Lower lobe of right lung (tissue), 2 donors: ENCODE measurements at regions not wholly inside any gene's neighbourhood (a gene's known extent, or its start where the extent isn't known, plus 50 kb on each side); places are given as distances from the start of the nearest gene placed in this dataset.

Source experiments
- ATAC-seq, 2 donors: fragments of 200-7000 bp; cut with Tn5 transposase; one replicate each; pipeline ENCODE4 v1.9.1; 2020 to 2022; ENCODE audit warnings: mild to moderate bottlenecking in 2 of 2, moderate library complexity in 2 of 2
- DNase-seq: peaks from one replicate; pipeline ENCODE4 v3.0.0-alpha.2; 2020
- H3K27ac ChIP-seq: fragments of 200-600 bp; one replicate; pipeline ENCODE4 v1.8.0; 2022
- H3K27me3 ChIP-seq: fragments of 200-600 bp; one replicate; pipeline ENCODE4 v1.8.0; 2022; ENCODE audit warnings: low read depth
- H3K36me3 ChIP-seq: fragments of 200-600 bp; one replicate; pipeline ENCODE4 v1.8.0; 2022; ENCODE audit warnings: mild to moderate bottlenecking
- H3K4me1 ChIP-seq: fragments of 200-600 bp; one replicate; pipeline ENCODE4 v1.8.0; 2022
- H3K4me3 ChIP-seq: fragments of 200-600 bp; one replicate; pipeline ENCODE4 v1.8.0; 2022; ENCODE audit warnings: mild to moderate bottlenecking
- H3K9me3 ChIP-seq: fragments of 200-600 bp; one replicate; pipeline ENCODE4 v1.8.0; 2022
- CTCF ChIP-seq: fragments of 200-600 bp; IDR thresholded peaks from one replicate; pipeline ENCODE4 v1.8.0; 2022; ENCODE audit warnings: antibody characterized with exemption, mild to moderate bottlenecking
- intact Hi-C: fragments of 100-400 bp; cut with DNase I; formaldehyde crosslinking; loops from one replicate; pipeline ENCODE4 v1.11.0; 2022
- donor health status: DM: no; HTN: yes; CAD: no; lungs with severe emphysema.

- no peak for TF ChIP-seq CTCF
- no peak for ATAC-seq
- Histone ChIP-seq H3K27me3 (no peaks in the 10 kb centered on the region), H3K27ac (no peak overlapping the region), H3K4me3 (no peak overlapping the region), H3K9me3 (no peaks in the 10 kb centered on the region), H3K36me3 (no peaks in the 10 kb centered on the region), H3K4me1 (no peaks in the 10 kb centered on the region)
- intact Hi-C loops, result no loop called here
- DNase-seq, result no peak
Observed at GRCh38 chr21:19864476-19864875, 1133.7 kb upstream of the NCAM2 start.

- Histone ChIP-seq H3K4me1 (no peaks in the 10 kb centered on the region), H3K4me3 (no peak overlapping the region), H3K9me3 (no peaks in the 10 kb centered on the region), H3K36me3 (no peaks in the 10 kb centered on the region), H3K27ac (no peak overlapping the region), H3K27me3 (no peaks in the 10 kb centered on the region)
- intact Hi-C loops, result no loop called here
- DNase-seq (no peak), ATAC-seq (no peak)
- no peak for TF ChIP-seq CTCF
Observed at GRCh38 chr21:19870682-19871081, 1127.5 kb upstream of the NCAM2 start.

GRCh38 chr21:19874521-19874920 is 1123.7 kb upstream of the NCAM2 start:
- no peaks in the 10 kb centered on the region for H3K36me3 ChIP-seq
- H3K4me1 ChIP-seq, result no peaks in the 10 kb centered on the region
- no peaks in the 10 kb centered on the region for H3K27me3 ChIP-seq
- no peak for TF ChIP-seq CTCF
- intact Hi-C loops, result no loop called here
- H3K4me3 ChIP-seq, result no peak overlapping the region
- ATAC-seq (no peak), DNase-seq (no peak)
- no peaks in the 10 kb centered on the region for H3K9me3 ChIP-seq
- no peak overlapping the region for H3K27ac ChIP-seq

GRCh38 chr21:19878133-19878532 is 1120.1 kb upstream of the NCAM2 start:
- H3K27me3 ChIP-seq, result no peaks in the 10 kb centered on the region
- no peaks in the 10 kb centered on the region for H3K4me1 ChIP-seq
- no peak overlapping the region for H3K4me3 ChIP-seq
- no peaks in the 10 kb centered on the region for H3K36me3 ChIP-seq
- no peak overlapping the region for H3K27ac ChIP-seq
- ATAC-seq, result no peak
- no peak for DNase-seq
- H3K9me3 ChIP-seq, result no peaks in the 10 kb centered on the region
- TF ChIP-seq CTCF, result no peak
- intact Hi-C loops, result no loop called here

GRCh38 chr21:19899645-19900044 is 1098.6 kb upstream of the NCAM2 start:
- DNase-seq, result no peak
- H3K36me3 ChIP-seq, result no peaks in the 10 kb centered on the region
- no peaks in the 10 kb centered on the region for H3K4me1 ChIP-seq
- intact Hi-C loops, result no loop called here
- H3K27ac ChIP-seq, result no peak overlapping the region
- TF ChIP-seq CTCF, result no peak
- no peak overlapping the region for H3K4me3 ChIP-seq
- no peaks in the 10 kb centered on the region for H3K9me3 ChIP-seq
- no peak for ATAC-seq
- no peaks in the 10 kb centered on the region for H3K27me3 ChIP-seq

- Histone ChIP-seq H3K4me3 (no peak overlapping the region), H3K9me3 (no peaks in the 10 kb centered on the region), H3K36me3 (no peaks in the 10 kb centered on the region), H3K4me1 (no peaks in the 10 kb centered on the region), H3K27me3 (no peaks in the 10 kb centered on the region), H3K27ac (no peak overlapping the region)
- DNase-seq (no peak), ATAC-seq (no peak)
- TF ChIP-seq CTCF, result no peak
- intact Hi-C loops, result no loop called here
Observed at GRCh38 chr21:19900149-19900548, 1098.1 kb upstream of the NCAM2 start.
